ENCODE measurements at regions not wholly inside any gene's neighbourhood (a gene's known extent, or its start where the extent isn't known, plus 50 kb on each side); places are given as distances from the start of the nearest gene placed in this dataset.

DNA sequence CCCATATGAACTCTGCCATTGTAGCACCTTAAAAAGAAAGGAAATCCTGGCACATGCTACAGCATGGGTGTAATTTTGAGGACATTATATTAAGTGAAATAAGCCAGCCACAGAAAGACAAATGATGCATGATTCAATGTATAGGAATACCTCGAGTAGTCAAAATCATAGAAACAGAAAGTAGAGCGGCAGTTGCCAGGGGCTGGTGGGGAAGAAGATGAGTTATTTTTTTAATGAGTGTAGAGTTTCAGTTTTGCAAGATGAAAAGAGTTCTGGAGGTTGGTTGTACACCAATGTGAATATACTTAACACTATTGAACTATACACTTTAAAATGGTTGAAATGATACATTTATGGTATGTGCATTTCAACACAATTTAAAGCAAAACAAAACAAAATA, 133.0 kb downstream of the ZDHHC21 start:
- no peak overlapping the region for H3K4me3 ChIP-seq (ENCODE audit: low read depth, low read length)
- no peak for TF ChIP-seq CTCF (IDR thresholded peaks at IDR 0.05; ENCODE audit: low read depth, low read length)
- H3K27me3 ChIP-seq: no peaks in the 10 kb centered on the region
- H3K36me3 ChIP-seq: no peaks in the 10 kb centered on the region
- H3K9me3 ChIP-seq: no peaks in the 10 kb centered on the region
- H3K4me1 ChIP-seq: peaks cover 11% of the 10 kb centered on the region
- no peak for DNase-seq

DNA sequence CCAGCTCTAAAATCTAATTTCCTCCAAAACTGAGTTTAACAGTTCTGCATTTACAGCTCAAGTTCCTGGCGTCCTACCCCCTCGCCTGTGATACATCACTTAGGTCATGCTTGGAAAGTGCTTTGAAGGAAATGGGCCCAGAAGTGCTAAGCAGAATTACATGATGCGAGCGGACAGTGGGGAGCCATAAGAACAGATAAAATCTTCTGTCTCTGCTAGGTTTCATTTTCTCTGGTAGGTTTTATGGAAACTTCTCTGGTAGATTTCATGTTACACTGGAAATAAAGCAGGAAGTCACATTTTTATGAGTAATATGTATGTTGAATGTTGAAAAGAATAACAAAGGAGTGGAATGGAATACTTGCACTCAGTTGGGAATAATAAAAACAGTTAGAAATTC, 138.3 kb downstream of the ZDHHC21 start:
- H3K36me3 ChIP-seq: no peaks in the 10 kb centered on the region
- no peak overlapping the region for H3K4me3 ChIP-seq (ENCODE audit: low read depth, low read length)
- no peaks in the 10 kb centered on the region for H3K9me3 ChIP-seq
- DNase-seq: no peak
- no peaks in the 10 kb centered on the region for H3K27me3 ChIP-seq
- no peaks in the 10 kb centered on the region; the same call in 1 of the 2 replicates for H3K4me1 ChIP-seq
- no peak for TF ChIP-seq CTCF (IDR thresholded peaks at IDR 0.05; ENCODE audit: low read depth, low read length)

DNA sequence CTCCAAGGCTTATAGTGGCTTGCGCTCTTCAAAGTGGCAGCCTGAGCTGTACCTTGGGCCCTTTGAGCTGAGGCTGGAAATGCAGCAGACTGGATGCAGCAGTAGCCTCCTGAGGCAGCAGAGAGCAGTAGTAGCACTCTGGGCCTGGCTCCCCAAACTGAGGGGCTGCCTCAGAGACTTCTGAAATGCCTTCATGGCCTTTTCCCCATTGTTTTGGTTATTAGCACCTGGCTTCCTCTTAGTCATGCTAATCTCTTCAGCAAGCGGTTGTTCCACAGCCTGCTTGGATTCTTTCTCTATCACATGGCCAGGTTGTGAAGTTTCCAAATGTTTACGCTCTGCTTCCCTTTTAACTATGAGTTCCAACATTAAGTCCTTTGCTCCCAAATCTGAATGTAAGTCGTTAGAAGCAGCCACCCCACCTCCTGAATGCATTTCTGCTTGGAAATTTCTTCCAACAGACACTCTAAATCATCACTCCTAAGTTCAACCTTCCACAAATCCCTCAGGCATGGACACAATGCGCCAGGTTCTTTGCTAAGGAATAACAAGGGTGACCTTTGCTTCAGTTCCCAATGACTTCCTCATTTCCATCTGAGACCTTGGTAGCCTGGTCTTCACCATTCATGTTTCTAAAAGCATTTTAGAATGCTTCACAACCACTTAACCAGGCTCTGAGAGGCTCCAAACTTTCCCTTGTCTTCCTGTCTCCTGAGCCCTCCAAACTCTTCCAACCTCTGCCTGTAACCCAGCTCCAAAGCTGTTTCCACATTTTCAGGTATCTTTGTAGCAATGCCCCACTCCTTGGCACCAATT, 145.8 kb downstream of the ZDHHC21 start:
- DNase-seq: no peak
- Histone ChIP-seq H3K9me3 (no peaks in the 10 kb centered on the region), H3K27me3 (no peaks in the 10 kb centered on the region), H3K36me3 (no peaks in the 10 kb centered on the region), H3K4me3 (ENCODE audit: low read depth, low read length) (no peak overlapping the region), H3K4me1 (no peaks in the 10 kb centered on the region)
- TF ChIP-seq CTCF (IDR thresholded peaks at IDR 0.05; ENCODE audit: low read depth, low read length): peak; percentile 19; the same call in 1 of the 2 replicates

GRCh38 chr9:14546693-14547092, 146.5 kb downstream of the ZDHHC21 start:
- Histone ChIP-seq H3K36me3 (no peaks in the 10 kb centered on the region), H3K9me3 (no peaks in the 10 kb centered on the region), H3K27me3 (no peaks in the 10 kb centered on the region), H3K4me3 (ENCODE audit: low read depth, low read length) (no peak overlapping the region), H3K4me1 (no peaks in the 10 kb centered on the region)
- no peak for DNase-seq
- TF ChIP-seq CTCF (IDR thresholded peaks at IDR 0.05; ENCODE audit: low read depth, low read length): no peak

DNA sequence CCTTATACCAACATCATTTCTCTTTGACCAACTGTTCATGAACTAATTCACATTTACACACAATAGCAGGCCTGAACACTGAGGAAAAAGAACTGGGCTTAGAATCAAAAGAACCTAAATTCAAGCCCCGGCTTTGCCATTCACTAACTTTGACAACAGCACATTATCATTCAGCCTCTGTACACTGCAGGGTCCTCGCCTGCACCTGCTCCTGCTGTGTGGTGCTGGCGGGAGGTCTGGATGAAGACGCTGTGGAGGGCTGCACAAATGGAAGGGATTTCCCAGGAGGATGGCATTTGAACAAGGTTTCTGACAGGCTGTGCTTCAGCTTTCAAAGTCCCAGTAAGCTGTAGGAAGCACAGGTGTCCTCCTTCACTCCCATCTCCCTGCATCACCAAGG, 151.2 kb downstream of the ZDHHC21 start:
- Histone ChIP-seq H3K27me3 (no peaks in the 10 kb centered on the region), H3K4me3 (ENCODE audit: low read depth, low read length) (no peak overlapping the region), H3K36me3 (no peaks in the 10 kb centered on the region), H3K4me1 (peaks cover 5% of the 10 kb centered on the region), H3K9me3 (no peaks in the 10 kb centered on the region)
- no peak for TF ChIP-seq CTCF (IDR thresholded peaks at IDR 0.05; ENCODE audit: low read depth, low read length)
- DNase-seq: no peak

DNA sequence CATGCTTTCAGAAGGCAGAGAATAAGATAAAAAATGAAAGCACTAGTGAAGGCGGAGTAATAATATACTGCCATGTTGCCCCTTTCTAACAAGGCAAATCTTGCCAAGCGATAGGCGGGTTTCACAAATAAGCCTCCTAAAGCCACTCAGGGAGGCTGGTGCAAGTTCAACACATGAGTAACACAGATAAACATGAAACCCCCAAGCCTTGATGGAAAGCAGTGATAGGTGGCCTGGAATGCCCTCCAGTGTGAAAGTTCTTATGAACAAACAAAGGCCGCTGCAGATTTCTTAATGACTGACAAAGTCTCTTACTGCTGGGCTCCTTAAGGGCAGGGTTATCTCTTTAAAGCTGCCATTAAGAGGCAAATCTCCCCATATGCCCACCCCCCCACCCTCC, 154.7 kb downstream of the ZDHHC21 start:
- H3K4me1 ChIP-seq: peaks cover 5% of the 10 kb centered on the region
- no peak for TF ChIP-seq CTCF (IDR thresholded peaks at IDR 0.05; ENCODE audit: low read depth, low read length)
- DNase-seq: no peak
- H3K9me3 ChIP-seq: no peaks in the 10 kb centered on the region
- H3K4me3 ChIP-seq (ENCODE audit: low read depth, low read length): no peak overlapping the region
- H3K36me3 ChIP-seq: no peaks in the 10 kb centered on the region
- no peaks in the 10 kb centered on the region for H3K27me3 ChIP-seq

All from BE2C (cell line).